ENCODE measurements at regions not wholly inside any gene's neighbourhood (a gene's known extent, or its start where the extent isn't known, plus 50 kb on each side); places are given as distances from the start of the nearest gene placed in this dataset.
A peak's percentile ranks its signal among the peaks of the same experiment; 100 is the strongest.
"Not testable (repeated sequence)": the region's sequence is repeated elsewhere in the genome, so short reads cannot be mapped to it uniquely, and the experiment has no call there.

DNA sequence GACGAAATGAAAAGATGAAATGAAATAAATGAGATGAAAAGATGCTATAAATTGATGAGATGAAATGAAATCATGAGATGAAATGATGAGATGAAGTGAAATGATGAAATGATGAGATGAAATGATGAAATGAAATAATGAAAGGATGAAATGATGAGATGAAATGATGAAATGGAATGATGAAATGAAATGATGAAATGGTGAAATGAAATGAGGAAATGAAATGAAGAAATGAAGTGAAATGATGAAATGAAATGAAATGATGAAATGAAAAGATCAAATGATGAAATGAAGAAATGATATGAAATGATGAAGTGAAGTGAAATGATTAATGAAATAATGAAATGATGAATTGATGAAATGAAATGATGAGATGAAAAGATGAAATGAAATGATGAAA lies 138.5 kb upstream of the ERV3-1 start:
- H3K4me1 ChIP-seq (ENCODE audit: insufficient read depth, low read length); H3K4me3 ChIP-seq (ENCODE audit: low read length); H3K9me3 ChIP-seq (ENCODE audit: low read depth, low read length); H3K27me3 ChIP-seq (ENCODE audit: insufficient read depth, low read length): not testable (repeated sequence)

DNA sequence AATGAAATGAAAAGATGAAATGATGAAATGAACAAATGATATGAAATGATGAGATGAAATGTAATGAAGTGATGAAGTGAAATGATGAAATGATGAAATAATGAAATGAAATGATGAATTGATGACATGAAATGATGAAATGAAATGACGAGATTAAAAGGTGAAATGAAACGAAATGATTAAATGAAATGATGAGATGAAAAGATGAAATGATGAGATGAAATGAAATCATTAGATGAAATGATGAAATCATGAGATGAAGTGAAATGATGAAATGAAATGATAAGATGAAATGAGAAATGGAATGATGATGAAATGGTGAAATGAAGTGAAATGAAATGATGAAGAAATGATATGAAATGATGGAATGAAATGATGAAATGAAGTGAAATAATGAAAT lies 138.1 kb upstream of the ERV3-1 start:
- not testable (repeated sequence) for H3K4me1 ChIP-seq (ENCODE audit: insufficient read depth, low read length); H3K9me3 ChIP-seq (ENCODE audit: low read depth, low read length); H3K27me3 ChIP-seq (ENCODE audit: insufficient read depth, low read length); H3K4me3 ChIP-seq (ENCODE audit: low read length)

DNA sequence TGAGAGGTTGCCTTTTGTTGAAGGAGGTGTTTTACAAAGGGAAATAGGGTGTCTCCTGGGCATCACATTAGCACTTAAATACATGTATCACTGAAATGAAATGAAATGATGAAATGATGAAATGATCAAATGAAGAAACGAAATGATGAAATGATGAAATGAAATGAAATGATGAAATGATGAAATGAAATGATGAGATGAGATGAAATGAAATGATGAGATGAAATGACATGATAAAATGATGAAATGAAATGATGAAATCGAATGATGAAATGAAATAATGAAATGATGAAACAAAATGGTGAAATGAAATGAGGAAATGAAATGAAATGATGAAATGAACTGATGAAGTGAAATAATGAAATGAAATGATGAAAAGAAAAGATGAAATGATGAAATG lies 137.6 kb upstream of the ERV3-1 start:
- H3K4me1 ChIP-seq (ENCODE audit: insufficient read depth, low read length); H3K9me3 ChIP-seq (ENCODE audit: low read depth, low read length); H3K27me3 ChIP-seq (ENCODE audit: insufficient read depth, low read length); H3K4me3 ChIP-seq (ENCODE audit: low read length): not testable (repeated sequence)

DNA sequence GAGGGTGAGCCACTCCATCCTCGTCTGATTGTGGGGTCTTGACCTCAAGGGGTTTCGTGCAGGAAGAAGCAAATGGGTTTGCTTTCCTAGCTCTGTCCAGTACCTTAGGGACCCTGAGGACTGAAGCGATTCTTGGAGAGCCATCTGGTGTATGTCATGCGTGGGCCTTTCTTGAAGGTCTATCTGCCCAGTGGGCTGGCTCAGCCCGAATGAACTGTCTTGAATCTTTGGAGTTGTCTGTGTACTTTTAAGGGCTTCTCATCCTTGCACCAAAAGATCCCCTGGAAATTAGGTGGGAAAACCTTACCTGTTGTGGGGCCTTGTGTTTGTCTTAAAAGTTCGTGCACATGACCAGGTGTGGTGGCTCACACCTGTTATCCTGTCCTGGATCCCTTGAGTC lies 135.4 kb upstream of the ERV3-1 start:
- H3K4me3 ChIP-seq (ENCODE audit: low read length); H3K4me1 ChIP-seq (ENCODE audit: insufficient read depth, low read length); H3K27me3 ChIP-seq (ENCODE audit: insufficient read depth, low read length); H3K9me3 ChIP-seq (ENCODE audit: low read depth, low read length): not testable (repeated sequence)

DNA sequence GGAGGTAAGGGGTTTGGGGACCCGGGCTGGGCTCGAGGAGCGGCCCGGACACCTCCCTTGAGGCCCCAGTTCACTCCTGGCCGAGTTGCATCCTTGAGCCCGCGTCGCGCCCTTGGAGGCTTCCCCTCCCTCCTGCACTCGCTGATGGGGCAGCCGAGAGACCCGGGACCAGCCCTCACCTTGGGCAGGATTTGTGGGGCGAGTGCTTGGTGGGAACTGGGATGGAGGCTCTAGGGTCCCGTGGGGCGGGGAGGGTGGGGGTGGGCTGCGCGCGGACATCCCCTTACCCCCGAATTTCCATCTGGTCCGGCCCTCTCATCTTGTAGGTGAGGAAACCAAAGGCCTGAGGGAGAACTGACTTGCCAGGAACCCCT lies 134.9 kb upstream of the ERV3-1 start:
- not testable (repeated sequence) for H3K4me3 ChIP-seq (ENCODE audit: low read length); H3K4me1 ChIP-seq (ENCODE audit: insufficient read depth, low read length); H3K27me3 ChIP-seq (ENCODE audit: insufficient read depth, low read length); H3K9me3 ChIP-seq (ENCODE audit: low read depth, low read length)

DNA sequence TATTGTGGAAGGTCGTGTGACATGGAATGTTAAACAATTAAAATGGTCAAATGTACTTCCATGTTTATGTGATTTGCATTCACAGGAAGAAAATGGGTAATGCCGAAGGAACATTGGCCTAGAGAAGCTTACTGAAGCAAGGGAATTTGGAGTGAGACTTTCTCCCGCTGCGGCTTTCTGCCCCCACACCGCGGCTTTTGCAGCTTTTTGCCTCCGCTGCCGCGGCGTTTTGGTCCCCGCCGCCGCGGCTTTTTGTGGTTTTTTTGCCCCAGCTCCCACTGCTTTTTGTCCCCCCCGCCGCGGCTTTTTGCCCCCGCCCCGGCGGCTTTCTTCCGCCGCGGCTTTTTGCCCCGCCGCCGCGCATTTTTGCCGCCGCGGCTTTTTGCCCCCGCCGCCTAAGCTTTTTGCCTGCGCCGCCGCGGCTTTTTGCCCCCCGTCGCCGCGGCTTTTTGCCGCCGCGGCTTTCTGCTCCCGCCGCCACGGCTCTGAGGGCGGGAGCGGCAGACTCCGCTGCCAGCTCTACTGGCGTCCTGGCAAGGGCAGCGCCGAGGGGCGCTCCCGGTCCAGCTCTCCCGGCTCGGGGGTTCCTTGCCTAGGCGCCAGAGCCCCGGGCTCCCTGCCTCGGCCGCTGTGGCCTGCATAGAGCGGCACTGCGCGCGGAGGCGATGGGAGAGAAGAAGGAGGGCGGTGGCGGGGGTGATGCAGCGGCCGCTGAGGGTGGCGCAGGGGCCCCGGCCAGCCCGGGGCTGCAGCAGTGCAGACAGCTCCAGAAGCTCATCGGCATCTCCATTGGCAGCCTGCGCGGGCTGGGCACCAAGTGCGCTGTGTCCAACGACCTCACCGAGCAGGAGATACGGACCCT lies 134.3 kb upstream of the ERV3-1 start:
- H3K4me3 ChIP-seq (ENCODE audit: low read length); H3K9me3 ChIP-seq (ENCODE audit: low read depth, low read length); H3K4me1 ChIP-seq (ENCODE audit: insufficient read depth, low read length); H3K27me3 ChIP-seq (ENCODE audit: insufficient read depth, low read length): not testable (repeated sequence)

DNA sequence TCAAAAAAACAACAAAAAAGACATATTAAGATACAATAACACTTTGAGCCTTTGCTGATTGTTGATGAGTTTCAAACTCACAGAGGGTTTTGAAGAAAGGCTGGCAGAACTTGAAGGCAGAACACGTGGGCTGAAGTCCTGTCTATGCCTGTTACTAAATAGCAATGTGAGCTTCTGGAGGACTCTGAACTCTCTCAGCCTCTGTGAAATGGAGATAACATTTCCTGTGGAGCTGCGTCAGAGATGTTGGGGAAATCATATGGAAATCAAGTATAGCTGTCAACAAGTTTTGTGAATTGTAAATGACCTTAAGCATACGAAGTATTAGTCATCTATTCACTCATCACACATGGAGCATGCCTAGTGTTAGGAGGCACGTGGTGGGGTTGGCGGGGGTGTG lies 130.4 kb upstream of the ERV3-1 start:
- not testable (repeated sequence) for H3K27me3 ChIP-seq (ENCODE audit: insufficient read depth, low read length); H3K4me1 ChIP-seq (ENCODE audit: insufficient read depth, low read length); H3K4me3 ChIP-seq (ENCODE audit: low read length); H3K9me3 ChIP-seq (ENCODE audit: low read depth, low read length)

DNA sequence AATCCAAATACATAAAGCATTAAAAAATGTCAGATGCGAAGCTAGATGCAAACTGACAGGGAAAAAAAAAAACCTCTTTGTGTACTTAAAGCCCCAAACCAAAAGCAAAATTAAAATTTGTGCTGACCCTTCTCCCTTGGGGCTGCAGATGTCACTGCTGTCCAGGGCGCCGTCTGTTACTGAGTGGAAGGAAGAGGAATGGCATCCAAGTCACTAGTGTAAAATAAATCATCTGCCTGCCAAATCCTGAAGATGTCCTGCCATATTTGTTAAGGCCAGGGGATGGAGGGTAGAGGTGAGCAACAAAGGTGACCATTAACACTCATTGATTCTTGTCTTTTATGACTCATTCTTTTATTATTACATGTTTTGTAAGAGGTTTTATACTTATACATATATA lies 126.6 kb upstream of the ERV3-1 start:
- H3K27me3 ChIP-seq (ENCODE audit: insufficient read depth, low read length); H3K4me3 ChIP-seq (ENCODE audit: low read length); H3K4me1 ChIP-seq (ENCODE audit: insufficient read depth, low read length); H3K9me3 ChIP-seq (ENCODE audit: low read depth, low read length): not testable (repeated sequence)

DNA sequence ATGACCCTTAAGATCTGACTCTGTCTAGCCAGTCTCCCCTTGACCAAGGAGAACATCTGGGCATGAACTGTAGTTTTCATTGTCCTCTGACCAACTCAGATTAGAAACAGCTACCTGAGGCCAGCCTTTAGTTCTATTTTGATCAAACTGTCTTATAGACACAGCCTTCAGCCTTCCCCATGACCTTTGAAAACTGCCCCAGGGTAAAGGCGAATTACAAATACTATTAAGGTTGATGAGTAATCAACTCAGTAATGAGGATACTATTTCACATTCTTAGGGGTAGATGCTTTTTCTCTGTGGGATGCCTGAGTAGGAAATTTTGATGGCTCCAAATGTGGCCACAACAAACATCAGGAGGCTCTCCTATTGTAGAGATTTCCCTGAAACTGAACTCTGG lies 125.8 kb upstream of the ERV3-1 start:
- H3K4me1 ChIP-seq (ENCODE audit: insufficient read depth, low read length); H3K27me3 ChIP-seq (ENCODE audit: insufficient read depth, low read length); H3K9me3 ChIP-seq (ENCODE audit: low read depth, low read length); H3K4me3 ChIP-seq (ENCODE audit: low read length): not testable (repeated sequence)

DNA sequence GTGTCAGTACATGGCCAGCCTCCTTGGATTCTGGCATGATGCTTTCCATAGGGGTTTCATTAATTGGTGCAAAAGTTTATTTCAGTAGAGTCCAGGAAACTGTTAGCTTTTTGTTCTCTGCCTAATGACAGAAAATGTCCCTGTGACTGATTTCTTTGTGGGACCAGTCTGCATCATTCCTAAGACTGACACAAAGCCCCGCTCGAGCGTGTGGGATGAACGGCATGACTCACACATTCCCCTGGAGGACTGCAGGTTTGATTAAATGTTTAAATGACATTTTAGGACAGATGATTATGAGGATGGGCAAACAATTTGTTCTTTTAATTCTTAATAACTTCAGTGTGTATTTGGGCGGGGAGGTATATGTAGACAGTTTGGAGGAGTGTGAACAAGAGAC lies 120.9 kb upstream of the ERV3-1 start:
- not testable (repeated sequence) for H3K27me3 ChIP-seq (ENCODE audit: insufficient read depth, low read length); H3K4me1 ChIP-seq (ENCODE audit: insufficient read depth, low read length); H3K4me3 ChIP-seq (ENCODE audit: low read length); H3K9me3 ChIP-seq (ENCODE audit: low read depth, low read length)

DNA sequence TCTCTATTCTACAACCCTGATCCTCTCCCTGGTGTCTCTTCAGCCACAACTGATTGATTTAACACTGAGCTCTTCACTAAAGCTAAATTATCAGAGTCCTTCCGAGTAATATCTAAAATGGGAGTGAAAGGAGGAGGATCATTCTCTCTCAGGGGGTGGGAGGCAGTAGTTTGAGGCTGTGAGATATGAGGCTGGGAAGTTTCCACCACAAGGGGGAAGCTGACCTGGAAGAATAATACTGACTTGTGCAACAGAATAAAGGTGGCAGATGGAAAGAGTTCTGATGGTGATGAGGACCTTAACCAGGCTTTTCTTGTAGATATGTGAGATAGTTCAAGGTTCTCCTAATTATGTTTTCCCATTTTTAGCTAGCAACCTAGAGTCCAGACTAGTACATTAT lies 118.1 kb upstream of the ERV3-1 start:
- not testable (repeated sequence) for H3K27me3 ChIP-seq (ENCODE audit: insufficient read depth, low read length); H3K4me3 ChIP-seq (ENCODE audit: low read length); H3K4me1 ChIP-seq (ENCODE audit: insufficient read depth, low read length); H3K9me3 ChIP-seq (ENCODE audit: low read depth, low read length)

DNA sequence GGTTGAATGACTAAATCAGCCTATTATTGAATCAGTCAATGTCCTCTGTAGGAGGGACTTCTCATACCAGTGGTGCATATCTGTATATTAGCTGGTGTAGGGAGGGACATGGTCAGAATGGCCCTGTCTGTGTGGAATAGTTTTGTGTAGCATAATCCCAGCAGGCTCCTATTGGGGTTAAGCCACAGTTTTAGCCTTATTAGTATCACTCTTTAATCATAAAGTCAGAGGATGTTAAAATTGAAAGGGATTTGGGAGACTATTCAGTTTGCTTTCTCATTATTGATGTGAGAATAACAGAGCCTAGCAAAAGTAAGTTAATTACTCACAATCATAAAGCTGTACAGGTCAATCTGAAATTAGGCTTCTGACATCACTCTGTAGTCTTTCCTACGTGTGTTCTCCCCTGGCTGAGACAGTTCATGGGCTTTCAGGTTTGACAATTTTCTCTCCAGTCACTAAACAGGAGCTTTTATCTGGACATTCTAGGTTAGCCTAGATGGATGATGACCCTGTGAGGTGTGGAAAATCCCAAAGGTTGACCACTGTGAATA lies 99.2 kb upstream of the ERV3-1 start:
- H3K4me3 ChIP-seq (ENCODE audit: low read length); H3K9me3 ChIP-seq (ENCODE audit: low read depth, low read length); H3K27me3 ChIP-seq (ENCODE audit: insufficient read depth, low read length); H3K4me1 ChIP-seq (ENCODE audit: insufficient read depth, low read length): not testable (repeated sequence)

DNA sequence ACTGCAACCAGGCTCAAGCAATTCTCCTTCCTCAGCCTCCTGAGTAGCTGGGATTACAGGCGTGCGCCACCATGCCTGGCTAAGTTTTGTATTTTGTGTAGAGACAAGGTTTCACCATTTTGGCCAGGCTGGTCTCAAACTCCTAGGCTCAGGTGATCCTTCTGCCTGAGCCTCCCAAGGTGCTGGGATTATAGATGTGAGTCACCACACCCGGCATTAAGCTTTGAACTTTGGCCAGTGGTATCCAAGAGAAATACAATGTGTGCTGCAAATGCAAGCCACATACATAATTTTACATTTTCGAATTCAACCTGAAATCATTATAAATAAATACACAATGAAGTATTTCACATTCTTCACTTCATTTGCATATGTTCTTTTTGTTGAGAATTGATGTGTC lies 94.0 kb upstream of the ERV3-1 start:
- not testable (repeated sequence) for H3K27me3 ChIP-seq (ENCODE audit: insufficient read depth, low read length); H3K4me1 ChIP-seq (ENCODE audit: insufficient read depth, low read length); H3K9me3 ChIP-seq (ENCODE audit: low read depth, low read length); H3K4me3 ChIP-seq (ENCODE audit: low read length)

DNA sequence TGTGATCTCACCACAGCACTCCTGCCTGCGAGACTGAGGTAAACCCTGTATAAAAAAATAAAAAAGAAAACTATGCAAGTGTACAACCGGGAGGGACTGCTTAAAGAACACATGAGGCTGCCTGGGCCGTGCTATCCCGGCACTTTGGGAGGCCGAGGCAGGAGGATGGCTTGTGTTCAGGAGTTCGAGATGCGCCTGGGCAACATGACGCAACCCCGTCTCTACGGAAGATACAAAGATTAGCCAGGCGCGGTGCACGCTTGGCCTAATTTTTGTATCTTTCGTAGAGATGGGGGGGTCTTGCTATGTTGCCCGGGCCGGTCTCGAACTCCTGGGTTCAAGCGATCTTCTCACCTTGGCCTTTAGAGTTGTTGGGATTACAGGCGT lies 75.2 kb upstream of the ERV3-1 start:
- H3K4me1 ChIP-seq (ENCODE audit: insufficient read depth, low read length); H3K9me3 ChIP-seq (ENCODE audit: low read depth, low read length); H3K27me3 ChIP-seq (ENCODE audit: insufficient read depth, low read length): not testable (repeated sequence)
- H3K4me3 ChIP-seq (ENCODE audit: low read length): peak overlapping the region; percentile 56

DNA sequence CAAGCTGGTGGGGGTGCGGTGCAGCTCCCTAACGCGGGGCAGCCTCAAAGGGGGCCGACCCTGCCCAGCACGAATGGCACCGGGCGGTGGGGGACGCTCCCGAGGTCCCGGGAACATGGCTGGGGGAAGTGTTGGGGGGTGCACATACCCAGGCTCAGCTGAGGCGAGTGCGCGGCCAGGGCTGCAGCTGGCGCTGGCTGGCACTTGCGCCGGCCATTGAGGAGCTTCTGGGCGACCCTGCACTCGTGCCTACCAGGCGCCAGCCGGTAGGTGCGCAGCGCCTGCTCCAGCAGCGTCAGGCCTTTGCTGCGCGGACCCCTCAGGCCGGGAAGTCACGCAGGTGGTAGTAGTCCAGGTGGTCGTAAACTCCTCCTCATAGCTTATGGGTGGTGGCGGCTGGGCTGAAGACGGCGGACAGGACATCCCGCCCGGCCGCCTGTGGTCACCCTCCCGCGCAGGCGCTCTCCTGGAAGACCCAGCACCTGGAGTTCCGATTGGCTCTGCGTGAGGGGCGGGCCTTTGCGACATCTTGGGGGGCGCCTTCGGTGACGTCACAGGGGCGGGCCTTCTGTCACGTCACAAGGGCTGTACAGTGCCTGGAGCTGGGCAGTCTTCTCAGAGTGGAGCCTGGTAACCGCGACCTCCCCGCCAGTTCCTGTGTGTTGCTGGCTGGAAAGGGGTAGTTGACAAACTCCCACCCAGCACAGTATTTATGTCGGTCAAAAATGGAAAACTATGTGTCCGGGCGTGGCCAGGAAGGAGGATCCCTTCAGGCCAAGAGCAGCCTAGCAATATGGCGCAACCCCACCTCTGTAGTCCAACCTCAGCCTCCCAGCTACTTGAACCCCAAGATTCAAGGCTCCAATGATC lies 74.5 kb upstream of the ERV3-1 start:
- not testable (repeated sequence) for H3K4me1 ChIP-seq (ENCODE audit: insufficient read depth, low read length); H3K9me3 ChIP-seq (ENCODE audit: low read depth, low read length); H3K27me3 ChIP-seq (ENCODE audit: insufficient read depth, low read length)
- H3K4me3 ChIP-seq (ENCODE audit: low read length): peak overlapping the region; percentile 56

DNA sequence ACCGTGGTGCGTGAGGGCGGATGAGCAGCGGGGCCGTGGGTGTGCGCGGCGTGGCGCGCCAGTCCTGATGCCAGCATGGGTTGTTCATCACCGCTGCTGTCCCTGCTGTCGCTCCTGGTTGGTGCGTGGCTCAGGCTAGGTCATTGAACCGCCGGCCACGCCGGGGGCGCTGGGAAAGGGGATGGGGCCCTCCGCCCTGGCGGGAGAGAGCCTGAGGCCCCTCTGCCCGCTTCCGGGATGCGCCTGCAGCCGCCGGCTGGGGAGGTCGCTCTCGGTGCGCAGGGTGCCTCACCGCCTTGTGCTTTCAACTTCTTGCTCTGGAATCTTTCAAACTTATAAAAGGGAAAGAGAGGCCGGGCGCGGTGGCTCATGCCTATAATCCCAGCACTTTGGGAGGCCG lies 68.5 kb upstream of the ERV3-1 start:
- H3K4me3 ChIP-seq (ENCODE audit: low read length); H3K27me3 ChIP-seq (ENCODE audit: insufficient read depth, low read length); H3K4me1 ChIP-seq (ENCODE audit: insufficient read depth, low read length); H3K9me3 ChIP-seq (ENCODE audit: low read depth, low read length): not testable (repeated sequence)

All from mononuclear cell (primary cell).